Activated naive CD4-positive, alpha-beta T cell treated with anti-CD3 and anti-CD28 coated beads, Interleukin-2, amount 50 U/mL, for 16 hours (primary cell): ENCODE measurements at regions not wholly inside any gene's neighbourhood (a gene's known extent, or its start where the extent isn't known, plus 50 kb on each side); places are given as distances from the start of the nearest gene placed in this dataset.

Source experiments
- DNase-seq: peaks from one replicate; pipeline ENCODE4 v3.0.0-alpha.2; 2020

- DNase-seq = no peak
Observed at GRCh38 chr22:26732284-26732683, 74.9 kb downstream of the MIAT start.

- no peak for DNase-seq
Observed at GRCh38 chr22:26734339-26735018, 77.1 kb downstream of the MIAT start.

GRCh38 chr22:26735019-26735409, 77.6 kb downstream of the MIAT start:
- DNase-seq = no peak

GRCh38 chr22:26737262-26737661, 79.9 kb downstream of the MIAT start:
- no peak for DNase-seq

GRCh38 chr22:26740253-26740652, 82.9 kb downstream of the MIAT start:
- no peak for DNase-seq

- no peak for DNase-seq
Observed at GRCh38 chr22:26743149-26743548, 85.8 kb downstream of the MIAT start.

GRCh38 chr22:26744892-26745808, 87.8 kb downstream of the MIAT start:
- no peak for DNase-seq

- no peak for DNase-seq
Observed at GRCh38 chr22:26746311-26746710, 88.9 kb downstream of the MIAT start.

- no peak for DNase-seq
Observed at GRCh38 chr22:26748845-26749244, 91.5 kb downstream of the MIAT start.

GRCh38 chr22:26751217-26751616, 93.8 kb downstream of the MIAT start:
- no peak for DNase-seq

- DNase-seq = no peak
Observed at GRCh38 chr22:26753125-26753862, 95.9 kb downstream of the MIAT start.

GRCh38 chr22:26756675-26757293, 99.4 kb downstream of the MIAT start:
- peak; percentile 64 for DNase-seq

- no peak for DNase-seq
Observed at GRCh38 chr22:26757496-26757895, 100.1 kb downstream of the MIAT start.

- no peak for DNase-seq
Observed at GRCh38 chr22:26762503-26763472, 105.4 kb downstream of the MIAT start.

- no peak for DNase-seq
Observed at GRCh38 chr22:26763633-26764361, 106.4 kb downstream of the MIAT start.

GRCh38 chr22:26766510-26767350, 109.3 kb downstream of the MIAT start:
- DNase-seq = no peak

GRCh38 chr22:26767351-26768155, 110.2 kb downstream of the MIAT start:
- no peak for DNase-seq

- no peak for DNase-seq
Observed at GRCh38 chr22:26768156-26768515, 110.7 kb downstream of the MIAT start.

- DNase-seq = no peak
Observed at GRCh38 chr22:26768952-26769351, 111.6 kb downstream of the MIAT start.
